K562 (cell line): ENCODE measurements at regions not wholly inside any gene's neighbourhood (a gene's known extent, or its start where the extent isn't known, plus 50 kb on each side); places are given as distances from the start of the nearest gene placed in this dataset.

Source experiments
- ATAC-seq: fragments of 200-7000 bp; cut with Tn5 transposase; 3 replicates; pipeline ENCODE4 v1.9.1; 2020; ENCODE audit warnings: moderate library complexity
- BruUV-seq: library from RNA; stranded (reverse); fragments of 400-500 nt; replicated peaks from 2 replicates; lab custom pipeline; 2021; lab: Mats Ljungman, UMichigan
- CTCF ChIA-PET: fragments of 300-600 bp; formaldehyde crosslinking; extraction: SDS; loops from one replicate; lab custom pipeline; 2021; ENCODE audit warnings: low intra/inter-chr PET ratio; lab: Yijun Ruan, JAX
- POLR2A ChIA-PET: fragments of 300-600, 350-650 bp; sonication (Branson Sonifier 250); formaldehyde crosslinking; extraction: SDS; loops from one replicate; lab custom pipeline; 2021; ENCODE audit warnings: antibody characterized with exemption, inconsistent platforms; lab: Yijun Ruan, JAX
- DNase-seq, 4 experiments: peaks; one replicate each; pipeline versions ENCODE4 v3.0.0 to v3.0.0-alpha.2; 2011 to 2018; ENCODE audit warnings: low spot score in 3 of 4, mixed read lengths in 3 of 4; ENCODE audit errors: extremely low read depth in 1 of 4
- FAIRE-seq: peaks from 2 replicates; lab custom pipeline; 2011; peaks lifted over from hg19 to GRCh38; lab: Jason Lieb, UNC
- H2AFZ ChIP-seq: 2 replicates; pipeline ENCODE4 v1.6.0; 2011; ENCODE audit warnings: low read depth, low read length, control low read depth, inconsistent platforms
- H3K27ac ChIP-seq: fragments of 200-600 bp; 3 replicates; pipeline ENCODE4 v1.8.0; 2011; ENCODE audit warnings: low read depth, mild to moderate bottlenecking, control low read depth, inconsistent platforms, low read length, moderate library complexity, mixed read lengths; ENCODE audit errors: extremely low read depth
- H3K27me3 ChIP-seq, 2 experiments: fragments of 300-600 bp in 1 of 2; 2 replicates in 1 of 2; 3 replicates in 1 of 2; pipeline versions ENCODE4 v1.6.0 to v1.8.0; 2011; ENCODE audit warnings: inconsistent platforms in 2 of 2, low read length in 2 of 2, mild to moderate bottlenecking in 1 of 2, mixed read lengths in 1 of 2, moderate library complexity in 1 of 2; ENCODE audit not compliant: control insufficient read depth in 2 of 2, insufficient read depth in 2 of 2
- H3K36me3 ChIP-seq: fragments of 300-600 bp; 3 replicates; pipeline ENCODE4 v1.8.0; 2011; ENCODE audit warnings: mild to moderate bottlenecking, low read length, inconsistent platforms; ENCODE audit not compliant: control insufficient read depth, insufficient read depth
- H3K4me1 ChIP-seq, 2 experiments: fragments of 200-600 bp in 1 of 2; replicated peaks in 1 of 2; 2 replicates in 1 of 2; 3 replicates in 1 of 2; pipeline versions ENCODE4 v1.5.1 to v1.8.0; 2011; ENCODE audit warnings: inconsistent platforms in 2 of 2, low read length in 2 of 2, mild to moderate bottlenecking in 1 of 2, mixed read lengths in 1 of 2, moderate library complexity in 1 of 2; ENCODE audit not compliant: control insufficient read depth in 2 of 2, insufficient read depth in 2 of 2
- H3K4me2 ChIP-seq: 2 replicates; pipeline ENCODE4 v1.6.1; 2011; ENCODE audit warnings: low read length, control low read depth, inconsistent platforms, mixed read lengths; ENCODE audit not compliant: insufficient read depth
- H3K4me3 ChIP-seq: fragments of 200-600 bp; sonication (generic), shearing (Covaris generic); 2 replicates; pipeline ENCODE4 v1.5.1; 2016; ENCODE audit warnings: control low read depth, inconsistent platforms
- H3K79me2 ChIP-seq: fragments of 200-600 bp; 3 replicates; pipeline ENCODE4 v1.8.0; 2011; ENCODE audit warnings: low read length, inconsistent platforms; ENCODE audit not compliant: control insufficient read depth, insufficient read depth
- H3K9ac ChIP-seq, 2 experiments: 2 replicates each; pipeline versions ENCODE4 v1.6.0 to v1.6.1; 2011; ENCODE audit warnings: low read depth in 2 of 2, low read length in 2 of 2, control low read depth in 1 of 2, inconsistent platforms in 1 of 2, mild to moderate bottlenecking in 1 of 2, mixed read lengths in 1 of 2; ENCODE audit not compliant: insufficient read depth in 1 of 2
- H3K9me1 ChIP-seq: one replicate; pipeline ENCODE4 v1.6.0; 2011; ENCODE audit warnings: inconsistent platforms, mild to moderate bottlenecking, low read length, moderate library complexity; ENCODE audit not compliant: control insufficient read depth, insufficient read depth
- H3K9me3 ChIP-seq: replicated peaks from 2 replicates; pipeline ENCODE4 v1.5.1; 2011; ENCODE audit warnings: low read depth, low read length, inconsistent platforms; ENCODE audit not compliant: control insufficient read depth, insufficient read depth
- H4K20me1 ChIP-seq: replicated peaks from 2 replicates; pipeline ENCODE4 v1.6.1; 2011; ENCODE audit warnings: low read length, inconsistent platforms, mixed read lengths; ENCODE audit not compliant: control insufficient read depth, insufficient read depth
- AFF1 ChIP-seq, 2 experiments: fragments of 450-650 bp; IDR thresholded peaks; 2 replicates each; pipeline ENCODE4 v1.6.1; 2018; ENCODE audit warnings: mild to moderate bottlenecking in 2 of 2, low read depth in 1 of 2; ENCODE audit not compliant: partially characterized antibody in 2 of 2
- BRF1 ChIP-seq: IDR thresholded peaks from 3 replicates; pipeline ENCODE4 v1.6.1; 2011; ENCODE audit warnings: borderline replicate concordance, mild to moderate bottlenecking; ENCODE audit not compliant: insufficient read length; ENCODE audit errors: extremely low read depth
- CXXC5 ChIP-seq: fragments of 250-450 bp; sonication (Bioruptor Pico); IDR thresholded peaks from 2 replicates; pipeline ENCODE4 v1.8.0; 2022; ENCODE audit warnings: inconsistent platforms, mild to moderate bottlenecking, moderate library complexity
- FOXK1 ChIP-seq: sonication (generic); formaldehyde crosslinking; IDR thresholded peaks from 2 replicates; pipeline ENCODE4 v1.8.0; 2022; ENCODE audit warnings: missing genetic modification reagents, mild to moderate bottlenecking, borderline replicate concordance
- HMBOX1 ChIP-seq: sonication (generic); IDR thresholded peaks from 2 replicates; pipeline ENCODE4 v1.6.1; 2016
- JUN ChIP-seq, 2 experiments: sonication (generic) in 1 of 2; formaldehyde crosslinking in 1 of 2; IDR thresholded peaks; 2 replicates each; pipeline versions ENCODE4 v1.6.1 to v1.8.0; 2012 to 2022; ENCODE audit warnings: borderline replicate concordance in 2 of 2, mild to moderate bottlenecking in 2 of 2, improper control_type of control experiment in 1 of 2, low read depth in 1 of 2, low read length in 1 of 2, missing genetic modification reagents in 1 of 2
- POU5F1 ChIP-seq: fragments of 150-350 bp; IDR thresholded peaks from 2 replicates; pipeline ENCODE4 v1.6.1; 2014; ENCODE audit warnings: borderline replicate concordance, low read length, low read depth, mild to moderate bottlenecking; ENCODE audit not compliant: partially characterized antibody
- RCOR1 ChIP-seq, 2 experiments: IDR thresholded peaks; 2 replicates each; pipeline ENCODE4 v1.6.1; 2012; ENCODE audit warnings: low read depth in 2 of 2, low read length in 2 of 2, borderline replicate concordance in 1 of 2, improper control_type of control experiment in 1 of 2
- TSHZ1 ChIP-seq: fragments of 250-450 bp; sonication (Bioruptor Pico); IDR thresholded peaks from 2 replicates; pipeline ENCODE4 v1.4.0; 2020; ENCODE audit warnings: mild to moderate bottlenecking, moderate library complexity
- ZNF347 ChIP-seq: fragments of 450-650 bp; formaldehyde crosslinking; IDR thresholded peaks from 2 replicates; pipeline ENCODE4 v1.4.0; 2020; ENCODE audit warnings: low read depth, mild to moderate bottlenecking, moderate library complexity
- WGBS: fragments of 100-300 bp; shearing (Covaris generic); methylation state at CpG from one replicate; pipeline ENCODE4 v1.1.6; 2016; ENCODE audit warnings: low coverage, mixed read lengths; ENCODE audit not compliant: insufficient coverage; ENCODE audit errors: missing lambda C conversion rate; 5-methylcytosine and 5-hydroxymethylcytosine counted together
- in situ Hi-C: fragments of 300-500 bp; cut with MboI; formaldehyde crosslinking; loops from 4 replicates; pipeline ENCODE4 v1.15.0; 2018; ENCODE audit warnings: inconsistent platforms, mixed read lengths
- intact Hi-C: fragments of 100-400 bp; cut with micrococcal nuclease; formaldehyde crosslinking; loops from 2 replicates; pipeline ENCODE4 v1.14.2; 2022

- peaks cover 16 to 24% of the 10 kb centered on the region in 2 experiments for H3K4me1 ChIP-seq
- H3K27me3 ChIP-seq: no peaks in the 10 kb centered on the region; a peak in 1 of 5 replicates
- no peaks in the 10 kb centered on the region for H3K9me3 ChIP-seq
- H3K9ac ChIP-seq: peak overlapping the region; percentile 84 to 97
- peak in 1 of 4 experiments; percentile 45 for DNase-seq
- H3K9me1 ChIP-seq: no peaks in the 10 kb centered on the region
- in situ Hi-C loops: no loop called here
- 2% methylated on average over 12 of the region's 12 CpGs for WGBS
- peaks cover 53% of the 10 kb centered on the region for H3K79me2 ChIP-seq
- H3K4me3 ChIP-seq: peak overlapping the region; percentile 85
- ATAC-seq: peak; percentile 20; the same call in 2 of the 3 replicates
- intact Hi-C loops: no loop called here
- no peaks in the 10 kb centered on the region; the same call in 2 of the 3 replicates for H3K36me3 ChIP-seq
- H3K27ac ChIP-seq: peak overlapping the region; percentile 90
- ChIA-PET CTCF (interaction anchor here (1.4 kb wide), 1 partner anchor 85 kb away, joined by 6 read pairs; no protein-coding TSS in a partner anchor), POLR2A (interaction anchor here (0.6 to 3.3 kb wide), 12 partner anchors 9 to 812 kb away, joined by 3 to 27 read pairs (median 4); no protein-coding TSS in a partner anchor)
- BruUV-seq: no TSS peak
- H4K20me1 ChIP-seq: peaks cover 6% of the 10 kb centered on the region; the same call in 1 of the 2 replicates
- H2AFZ ChIP-seq: peak overlapping the region; percentile 79
- peak overlapping the region; percentile 88 for H3K4me2 ChIP-seq
- FAIRE-seq: peak; percentile 15
- TF ChIP-seq POU5F1 (no peak), JUN (IDR thresholded peaks at IDR 0.05; ENCODE audit: borderline replicate concordance, low read depth, low read length) (no peak), JUN (CRISPR knock-in tag; IDR thresholded peaks at IDR 0.05; ENCODE audit: borderline replicate concordance) (no peak), ZNF347 (CRISPR knock-in tag) (no peak), HMBOX1 (0 out of 2 replicates have a peak, but pooled peaks have one; percentile 8), FOXK1 (CRISPR knock-in tag) (no peak), TSHZ1 (no peak), CXXC5 (CRISPR knock-in tag) (no peak), RCOR1 (IDR thresholded peaks at IDR 0.05; ENCODE audit: borderline replicate concordance in 1 of 2, low read depth in 2 of 2, low read length in 2 of 2) (no peak), AFF1 (IDR thresholded peaks at IDR 0.05; ENCODE audit: low read depth in 1 of 2, partially characterized antibody in 2 of 2) (no peak), BRF1 (no peak)
These were observed 52.6 kb upstream of the ULK4 start for GRCh38 chr3:42014458-42014920.
